Myocyte (in vitro differentiated cells): ENCODE measurements at regions not wholly inside any gene's neighbourhood (a gene's known extent, or its start where the extent isn't known, plus 50 kb on each side); places are given as distances from the start of the nearest gene placed in this dataset.

Experiments used
- DNase-seq: peaks from one replicate; pipeline ENCODE4 v3.0.0-alpha.2; 2012; ENCODE audit warnings: low read depth

DNA sequence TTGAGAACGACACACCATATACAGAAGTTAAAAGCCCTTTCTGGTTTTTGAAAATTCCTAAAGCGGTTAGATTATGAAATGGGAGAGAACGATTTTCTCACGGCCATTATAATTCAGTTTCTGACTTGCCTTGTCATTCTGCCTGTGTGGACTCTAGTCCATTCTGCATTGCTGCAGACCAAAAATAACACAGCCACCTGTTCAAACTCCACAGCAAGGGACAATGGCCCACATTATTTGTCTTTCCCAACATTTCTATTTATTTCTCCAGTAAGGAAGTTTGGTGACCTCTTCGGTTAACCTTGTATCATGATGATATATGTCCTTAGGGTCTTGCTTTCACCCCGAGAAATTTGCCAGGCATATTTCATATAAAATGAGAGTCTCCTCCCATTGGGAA, 497.7 kb downstream of the BRINP1 start:
- DNase-seq = peak; percentile 84

DNA sequence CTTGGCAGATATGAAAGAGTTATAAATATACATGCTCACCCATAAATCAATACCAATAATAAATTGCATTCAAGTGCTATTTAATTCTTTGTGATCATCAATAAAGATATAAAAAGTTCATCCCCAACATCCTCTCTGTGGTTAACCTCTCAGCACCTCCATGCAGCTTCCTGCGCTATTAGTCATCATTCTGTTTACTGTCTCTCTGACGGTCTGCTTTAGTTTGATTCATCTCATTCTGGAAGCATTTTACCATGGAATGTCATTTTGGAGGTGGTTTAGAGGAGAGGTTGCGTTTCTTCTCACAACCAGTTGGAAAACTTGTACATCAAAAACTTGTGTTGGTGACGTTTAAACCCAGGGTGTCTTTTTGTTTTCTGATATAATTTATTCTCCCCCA, 486.6 kb downstream of the BRINP1 start:
- peak; percentile 63 for DNase-seq

- DNase-seq = peak; percentile 8
These were observed 485.8 kb downstream of the BRINP1 start for GRCh38 chr9:118883411-118883810.

GRCh38 chr9:118891213-118891612, 478.0 kb downstream of the BRINP1 start:
- DNase-seq = no peak

GRCh38 chr9:118896324-118897000, 472.8 kb downstream of the BRINP1 start:
- DNase-seq = no peak

DNA sequence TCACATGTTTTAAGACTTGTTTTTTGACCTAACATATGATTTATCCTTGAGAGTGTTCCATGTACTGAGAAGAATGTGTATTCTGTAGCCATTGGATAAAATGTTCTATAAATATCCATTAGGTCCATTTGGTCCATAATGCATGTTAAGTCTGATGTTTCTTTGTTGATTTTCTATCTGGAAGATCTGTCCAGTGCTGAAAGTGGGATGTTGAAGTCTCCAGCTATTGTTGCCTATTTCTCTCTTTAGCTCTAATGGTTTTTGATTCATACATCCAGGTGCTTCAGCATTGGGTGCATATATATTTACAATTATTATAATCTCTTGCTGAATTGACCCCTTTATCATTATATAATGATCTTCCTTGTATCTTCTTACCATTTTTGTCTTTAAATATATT, 451.1 kb downstream of the BRINP1 start:
- no peak for DNase-seq

GRCh38 chr9:118928722-118929121, 440.5 kb downstream of the BRINP1 start:
- DNase-seq = peak; percentile 12

- DNase-seq = peak; percentile 92
These were observed 439.9 kb downstream of the BRINP1 start for GRCh38 chr9:118929287-118929686.

GRCh38 chr9:118931941-118932340, 437.3 kb downstream of the BRINP1 start:
- DNase-seq = peak; percentile 43

- no peak for DNase-seq
These were observed 430.7 kb downstream of the BRINP1 start for GRCh38 chr9:118938581-118938980.

- no peak for DNase-seq
These were observed 428.8 kb downstream of the BRINP1 start for GRCh38 chr9:118940473-118940872.

DNA sequence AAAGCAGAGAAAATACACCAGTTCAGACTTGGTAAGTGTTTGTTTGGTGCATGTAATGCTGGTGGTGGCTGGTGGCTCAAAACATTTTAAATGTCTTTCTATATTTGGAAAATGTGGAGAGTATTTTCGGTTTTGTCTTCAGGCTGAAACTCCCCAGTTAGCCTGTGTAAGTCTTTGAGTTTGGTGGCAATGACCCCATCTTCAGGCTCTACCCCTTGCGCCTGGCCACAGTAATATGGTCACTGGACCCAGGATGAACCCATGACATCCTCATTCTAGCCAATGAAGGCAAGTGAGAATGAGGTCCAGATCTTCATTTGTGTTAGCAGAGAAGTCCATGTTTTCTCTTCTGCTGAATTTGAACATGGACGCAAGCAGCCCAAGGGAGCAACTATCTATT, 422.6 kb downstream of the BRINP1 start:
- DNase-seq = no peak

GRCh38 chr9:118954857-118955256, 414.4 kb downstream of the BRINP1 start:
- DNase-seq = no peak

DNA sequence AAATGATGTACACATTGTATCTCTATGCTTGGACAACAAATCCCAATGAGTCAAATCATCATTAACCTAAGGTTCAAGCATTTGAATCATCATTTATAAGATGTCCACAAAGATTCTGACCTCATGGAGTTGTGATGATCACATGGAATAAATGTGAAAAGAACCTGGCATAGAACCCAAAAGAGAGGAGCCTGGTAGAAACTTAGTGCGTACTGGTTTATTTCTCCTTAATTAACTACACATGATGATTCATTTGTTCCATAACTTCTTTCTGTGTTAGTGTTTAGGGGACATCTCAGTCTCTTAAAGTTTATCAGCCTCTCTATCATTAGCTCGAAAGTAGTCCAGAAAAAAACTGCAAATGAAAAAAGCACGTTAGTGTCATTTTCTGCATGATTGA, 411.6 kb downstream of the BRINP1 start:
- DNase-seq = no peak

DNA sequence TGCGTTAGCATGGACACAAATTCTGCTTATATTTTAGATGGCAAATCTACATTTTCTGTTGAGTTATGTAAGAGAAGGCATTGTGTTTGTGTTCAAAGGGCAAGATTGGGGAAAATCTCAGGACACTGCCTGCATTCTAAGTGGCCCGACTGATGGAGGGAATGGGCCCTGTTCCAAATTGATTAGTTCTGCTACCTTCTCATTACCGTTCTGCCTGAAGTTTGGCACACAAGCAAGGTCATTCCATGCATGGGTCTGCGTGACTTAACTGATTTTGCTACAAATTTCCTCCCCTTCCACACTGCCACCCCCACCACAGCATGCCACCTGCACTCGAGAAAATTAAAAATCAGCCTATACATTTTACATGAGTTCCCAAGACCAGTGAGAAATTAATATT, 409.9 kb downstream of the BRINP1 start:
- no peak for DNase-seq

GRCh38 chr9:118961857-118962256, 407.4 kb downstream of the BRINP1 start:
- peak; percentile 91 for DNase-seq

- peak; percentile 13 for DNase-seq
These were observed 406.8 kb downstream of the BRINP1 start for GRCh38 chr9:118962426-118962825.

DNA sequence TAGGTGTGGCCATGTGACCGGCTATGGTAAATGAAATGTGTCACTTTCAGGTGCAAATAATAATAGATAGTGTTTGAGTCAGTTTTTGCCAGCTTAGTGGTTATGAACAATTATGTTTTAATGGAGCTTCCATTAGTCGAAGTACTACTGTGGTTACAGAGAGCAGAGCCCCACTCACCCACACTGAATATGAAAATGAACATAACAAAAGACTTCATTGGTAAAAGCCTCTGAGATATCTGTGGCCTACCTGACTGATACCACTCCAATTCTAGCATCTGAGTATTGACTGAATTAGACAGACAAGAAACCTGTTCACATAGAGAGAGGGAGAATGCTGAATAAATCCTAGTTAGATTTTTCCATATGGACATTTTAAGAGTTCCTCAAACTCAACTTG, 405.6 kb downstream of the BRINP1 start:
- DNase-seq = no peak

DNA sequence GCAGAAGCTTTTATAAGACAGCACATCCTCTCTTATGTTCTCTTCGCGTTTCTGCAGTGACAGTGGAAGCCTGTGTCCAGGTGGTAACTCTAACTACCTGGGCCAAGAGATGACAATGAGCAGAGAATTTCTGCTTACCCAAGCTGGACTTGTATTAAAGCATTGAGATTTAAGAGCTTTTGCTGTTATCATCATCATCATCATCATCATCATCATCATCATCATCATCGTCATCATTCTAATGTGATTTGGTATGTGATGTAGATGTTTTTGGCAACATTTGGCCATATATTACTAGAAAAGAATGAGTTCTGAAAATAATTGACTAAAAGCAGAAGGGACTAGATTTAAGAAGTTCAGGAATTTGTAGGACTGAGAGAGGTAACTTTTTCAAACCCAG, 401.3 kb downstream of the BRINP1 start:
- DNase-seq = no peak

- DNase-seq = no peak
These were observed 393.5 kb downstream of the BRINP1 start for GRCh38 chr9:118975736-118976135.

DNA sequence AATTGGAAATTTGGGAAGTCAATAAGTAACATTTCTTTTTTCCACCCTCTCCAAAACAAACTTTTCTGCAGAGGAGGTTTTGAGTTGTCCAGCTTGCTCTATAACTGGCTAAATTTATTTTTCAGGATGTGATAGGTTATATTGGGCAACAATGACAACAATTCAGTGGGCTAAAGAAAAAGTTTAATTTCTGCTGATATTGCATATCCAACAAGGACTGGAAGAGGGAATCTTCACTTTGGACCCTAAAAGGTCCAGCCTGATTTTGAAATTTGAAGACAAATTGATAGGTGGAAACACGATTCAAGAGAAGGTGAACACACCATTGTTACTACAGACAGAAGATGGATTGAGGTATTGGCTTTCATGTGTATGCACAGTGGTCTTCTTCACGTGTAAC, 393.1 kb downstream of the BRINP1 start:
- DNase-seq = no peak

- DNase-seq = no peak
These were observed 384.6 kb downstream of the BRINP1 start for GRCh38 chr9:118984607-118985006.

- no peak for DNase-seq
These were observed 383.4 kb downstream of the BRINP1 start for GRCh38 chr9:118985851-118986250.

- no peak for DNase-seq
These were observed 382.1 kb downstream of the BRINP1 start for GRCh38 chr9:118987167-118987566.
